ENCODE measurements at regions not wholly inside any gene's neighbourhood (a gene's known extent, or its start where the extent isn't known, plus 50 kb on each side); places are given as distances from the start of the nearest gene placed in this dataset.

- no peaks in the 10 kb centered on the region for H3K79me1 ChIP-seq (ENCODE audit: low read depth, low read length)
- no peak overlapping the region for H2BK120ac ChIP-seq (ENCODE audit: low read depth, low read length)
- H4K8ac ChIP-seq (ENCODE audit: low read depth, low read length) = no peak overlapping the region
- no peaks in the 10 kb centered on the region for H3K9me3 ChIP-seq (replicated peaks in 1 of 2; ENCODE audit: control insufficient read depth in 2 of 2, insufficient read depth in 1 of 2, low read depth in 1 of 2, low read length in 2 of 2)
- no peak overlapping the region for H3K9ac ChIP-seq (ENCODE audit: low read depth, low read length, poor library complexity)
- no peaks in the 10 kb centered on the region for H3K4me1 ChIP-seq (ENCODE audit: control insufficient read depth in 2 of 2, insufficient read depth in 1 of 2, low read depth in 1 of 2, low read length in 2 of 2)
- H3K23ac ChIP-seq (ENCODE audit: low read depth, low read length, poor library complexity) = no peak overlapping the region
- no peak overlapping the region for H3K18ac ChIP-seq (ENCODE audit: low read length)
- no peak overlapping the region for H2BK12ac ChIP-seq (ENCODE audit: low read length)
- no peak overlapping the region for H3K4me2 ChIP-seq (ENCODE audit: insufficient read depth, low read length, poor library complexity, severe bottlenecking)
- DNase-seq (ENCODE audit: low spot score) = no peak
- H3K36me3 ChIP-seq (replicated peaks in 1 of 2; ENCODE audit: control insufficient read depth in 2 of 2, insufficient read depth in 2 of 2, low read length in 2 of 2) = no peaks in the 10 kb centered on the region
- no peak overlapping the region for H4K91ac ChIP-seq (ENCODE audit: low read depth, low read length, poor library complexity)
- H3K4ac ChIP-seq (ENCODE audit: low read length) = no peak overlapping the region
- no peak overlapping the region for H2AFZ ChIP-seq (ENCODE audit: low read length)
- no peak overlapping the region for H3K4me3 ChIP-seq (ENCODE audit: low read length in 2 of 2)
- no peak overlapping the region for H3K14ac ChIP-seq (ENCODE audit: low read length)
- H2BK15ac ChIP-seq (ENCODE audit: low read length) = no peak overlapping the region
- no peak overlapping the region for H2AK5ac ChIP-seq (ENCODE audit: low read depth, low read length)
- H2BK5ac ChIP-seq (ENCODE audit: low read length) = no peak overlapping the region
- H3K27me3 ChIP-seq (ENCODE audit: control insufficient read depth in 3 of 3, insufficient read depth in 3 of 3, low read depth in 1 of 3, low read length in 3 of 3) = peaks cover 0 to 60% (median 0%) of the 10 kb centered on the region in 3 experiments
- no peak overlapping the region for H3K27ac ChIP-seq (replicated peaks; ENCODE audit: low read length)
- WGBS, 2 donors (ENCODE audit: extremely low coverage in 2 of 2, insufficient read length in 2 of 2, insufficient replicate concordance in 1 of 2) = no CpG with 5 or more reads among the region's 6 CpGs
Measured at GRCh38 chrX:131861088-131861787, 161.9 kb upstream of the STK26 start.

- no CpG with 5 or more reads among the region's 3 CpGs for WGBS, 2 donors (ENCODE audit: extremely low coverage in 2 of 2, insufficient read length in 2 of 2, insufficient replicate concordance in 1 of 2)
- H3K9ac ChIP-seq (ENCODE audit: low read depth, low read length, poor library complexity) = no peak overlapping the region
Measured at GRCh38 chrX:131862321-131862720, 160.8 kb upstream of the STK26 start.

GRCh38 chrX:131869182-131869581 lies 153.9 kb upstream of the STK26 start:
- H2BK12ac ChIP-seq (ENCODE audit: low read length) = no peak overlapping the region
- H3K36me3 ChIP-seq (replicated peaks in 1 of 2; ENCODE audit: control insufficient read depth in 2 of 2, insufficient read depth in 2 of 2, low read length in 2 of 2) = no peaks in the 10 kb centered on the region
- H3K14ac ChIP-seq (ENCODE audit: low read length) = no peak overlapping the region
- no peak overlapping the region for H2BK120ac ChIP-seq (ENCODE audit: low read depth, low read length)
- H2AK5ac ChIP-seq (ENCODE audit: low read depth, low read length) = no peak overlapping the region
- no peaks in the 10 kb centered on the region for H3K4me1 ChIP-seq (ENCODE audit: control insufficient read depth in 2 of 2, insufficient read depth in 1 of 2, low read depth in 1 of 2, low read length in 2 of 2)
- H2BK15ac ChIP-seq (ENCODE audit: low read length) = no peak overlapping the region
- no peak overlapping the region for H3K4ac ChIP-seq (ENCODE audit: low read length)
- no peak overlapping the region for H3K27ac ChIP-seq (replicated peaks; ENCODE audit: low read length)
- H3K79me1 ChIP-seq (ENCODE audit: low read depth, low read length) = no peaks in the 10 kb centered on the region
- H3K9ac ChIP-seq (ENCODE audit: low read depth, low read length, poor library complexity) = no peak overlapping the region
- H2AFZ ChIP-seq (ENCODE audit: low read length) = no peak overlapping the region
- H4K8ac ChIP-seq (ENCODE audit: low read depth, low read length) = no peak overlapping the region
- H3K23ac ChIP-seq (ENCODE audit: low read depth, low read length, poor library complexity) = no peak overlapping the region
- no peak overlapping the region for H3K4me2 ChIP-seq (ENCODE audit: insufficient read depth, low read length, poor library complexity, severe bottlenecking)
- no peak overlapping the region for H4K91ac ChIP-seq (ENCODE audit: low read depth, low read length, poor library complexity)
- peaks cover 0 to 24% (median 0%) of the 10 kb centered on the region in 3 experiments for H3K27me3 ChIP-seq (ENCODE audit: control insufficient read depth in 3 of 3, insufficient read depth in 3 of 3, low read depth in 1 of 3, low read length in 3 of 3)
- no peak overlapping the region for H3K18ac ChIP-seq (ENCODE audit: low read length)
- DNase-seq (ENCODE audit: low spot score) = no peak
- no peaks in the 10 kb centered on the region for H3K9me3 ChIP-seq (replicated peaks in 1 of 2; ENCODE audit: control insufficient read depth in 2 of 2, insufficient read depth in 1 of 2, low read depth in 1 of 2, low read length in 2 of 2)
- H3K4me3 ChIP-seq (ENCODE audit: low read length in 2 of 2) = no peak overlapping the region
- no peak overlapping the region for H2BK5ac ChIP-seq (ENCODE audit: low read length)

More at GRCh38 chrX:131862321-131862720, 160.8 kb upstream of the STK26 start:
- H2BK12ac ChIP-seq (ENCODE audit: low read length) = no peak overlapping the region
- no peak overlapping the region for H3K4me3 ChIP-seq (ENCODE audit: low read length in 2 of 2)
- H2BK120ac ChIP-seq (ENCODE audit: low read depth, low read length) = no peak overlapping the region
- no peaks in the 10 kb centered on the region for H3K79me1 ChIP-seq (ENCODE audit: low read depth, low read length)
- no peak overlapping the region for H2AFZ ChIP-seq (ENCODE audit: low read length)
- no peak overlapping the region for H3K4ac ChIP-seq (ENCODE audit: low read length)
- H3K14ac ChIP-seq (ENCODE audit: low read length) = no peak overlapping the region
- no peak overlapping the region for H2AK5ac ChIP-seq (ENCODE audit: low read depth, low read length)
- no peak overlapping the region for H3K27ac ChIP-seq (replicated peaks; ENCODE audit: low read length)
- no peaks in the 10 kb centered on the region for H3K4me1 ChIP-seq (ENCODE audit: control insufficient read depth in 2 of 2, insufficient read depth in 1 of 2, low read depth in 1 of 2, low read length in 2 of 2)
- no peak overlapping the region for H2BK5ac ChIP-seq (ENCODE audit: low read length)
- no peak overlapping the region for H4K8ac ChIP-seq (ENCODE audit: low read depth, low read length)
- H3K18ac ChIP-seq (ENCODE audit: low read length) = no peak overlapping the region
- H3K27me3 ChIP-seq (ENCODE audit: control insufficient read depth in 3 of 3, insufficient read depth in 3 of 3, low read depth in 1 of 3, low read length in 3 of 3) = peaks cover 0 to 69% (median 0%) of the 10 kb centered on the region in 3 experiments
- no peak overlapping the region for H3K23ac ChIP-seq (ENCODE audit: low read depth, low read length, poor library complexity)
- H4K91ac ChIP-seq (ENCODE audit: low read depth, low read length, poor library complexity) = no peak overlapping the region
- no peak for DNase-seq (ENCODE audit: low spot score)
- H3K4me2 ChIP-seq (ENCODE audit: insufficient read depth, low read length, poor library complexity, severe bottlenecking) = no peak overlapping the region
- no peak overlapping the region for H2BK15ac ChIP-seq (ENCODE audit: low read length)
- no peaks in the 10 kb centered on the region for H3K9me3 ChIP-seq (replicated peaks in 1 of 2; ENCODE audit: control insufficient read depth in 2 of 2, insufficient read depth in 1 of 2, low read depth in 1 of 2, low read length in 2 of 2)
- no peaks in the 10 kb centered on the region for H3K36me3 ChIP-seq (replicated peaks in 1 of 2; ENCODE audit: control insufficient read depth in 2 of 2, insufficient read depth in 2 of 2, low read length in 2 of 2)

GRCh38 chrX:131874300-131874699 lies 148.8 kb upstream of the STK26 start:
- no peak overlapping the region for H2BK15ac ChIP-seq (ENCODE audit: low read length)
- no peak for DNase-seq (ENCODE audit: low spot score)
- H3K23ac ChIP-seq (ENCODE audit: low read depth, low read length, poor library complexity) = no peak overlapping the region
- no peaks in the 10 kb centered on the region for H3K36me3 ChIP-seq (replicated peaks in 1 of 2; ENCODE audit: control insufficient read depth in 2 of 2, insufficient read depth in 2 of 2, low read length in 2 of 2)
- no peak overlapping the region for H2AFZ ChIP-seq (ENCODE audit: low read length)
- no peaks in the 10 kb centered on the region for H3K4me1 ChIP-seq (ENCODE audit: control insufficient read depth in 2 of 2, insufficient read depth in 1 of 2, low read depth in 1 of 2, low read length in 2 of 2)
- no peak overlapping the region for H3K9ac ChIP-seq (ENCODE audit: low read depth, low read length, poor library complexity)
- H3K18ac ChIP-seq (ENCODE audit: low read length) = no peak overlapping the region
- H3K27me3 ChIP-seq (ENCODE audit: control insufficient read depth in 3 of 3, insufficient read depth in 3 of 3, low read depth in 1 of 3, low read length in 3 of 3) = peaks cover 0 to 32% (median 0%) of the 10 kb centered on the region in 3 experiments
- no peaks in the 10 kb centered on the region for H3K79me1 ChIP-seq (ENCODE audit: low read depth, low read length)
- no peak overlapping the region for H2BK5ac ChIP-seq (ENCODE audit: low read length)
- no peak overlapping the region for H2BK120ac ChIP-seq (ENCODE audit: low read depth, low read length)
- no peak overlapping the region for H3K4ac ChIP-seq (ENCODE audit: low read length)
- H2BK12ac ChIP-seq (ENCODE audit: low read length) = no peak overlapping the region
- no peak overlapping the region for H4K91ac ChIP-seq (ENCODE audit: low read depth, low read length, poor library complexity)
- H3K9me3 ChIP-seq (replicated peaks in 1 of 2; ENCODE audit: control insufficient read depth in 2 of 2, insufficient read depth in 1 of 2, low read depth in 1 of 2, low read length in 2 of 2) = no peaks in the 10 kb centered on the region
- no peak overlapping the region for H3K27ac ChIP-seq (replicated peaks; ENCODE audit: low read length)
- H3K4me3 ChIP-seq (ENCODE audit: low read length in 2 of 2) = no peak overlapping the region
- H2AK5ac ChIP-seq (ENCODE audit: low read depth, low read length) = no peak overlapping the region
- no peak overlapping the region for H4K8ac ChIP-seq (ENCODE audit: low read depth, low read length)
- WGBS, 2 donors (ENCODE audit: extremely low coverage in 2 of 2, insufficient read length in 2 of 2, insufficient replicate concordance in 1 of 2) = no CpG with 5 or more reads among the region's 3 CpGs
- no peak overlapping the region for H3K4me2 ChIP-seq (ENCODE audit: insufficient read depth, low read length, poor library complexity, severe bottlenecking)
- no peak overlapping the region for H3K14ac ChIP-seq (ENCODE audit: low read length)
